ENCODE measurements at regions not wholly inside any gene's neighbourhood (a gene's known extent, or its start where the extent isn't known, plus 50 kb on each side); places are given as distances from the start of the nearest gene placed in this dataset.

DNA sequence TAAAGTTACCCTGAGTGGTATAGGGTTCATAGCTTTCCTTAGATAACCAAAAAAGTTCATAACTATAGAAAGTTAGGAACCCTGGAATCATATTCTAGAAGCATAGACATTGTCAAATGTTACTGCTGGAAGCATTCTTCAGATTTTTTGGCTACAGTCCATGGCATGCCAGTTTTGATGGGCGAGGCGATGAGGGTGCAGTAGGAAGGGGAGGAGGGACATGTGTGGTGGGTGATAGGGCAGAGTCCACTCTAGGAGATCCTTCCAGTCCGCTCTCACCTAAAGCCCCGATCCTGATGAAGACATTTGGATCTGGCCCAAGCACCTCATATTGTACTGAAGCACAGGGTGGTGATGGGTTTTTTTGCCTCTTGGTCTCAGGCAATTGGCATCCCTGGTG is 91.8 kb downstream of the HRH4 start:
- peaks cover 17% of the 10 kb centered on the region for H3K4me1 Mint-ChIP-seq
- no peaks in the 10 kb centered on the region for H3K27me3 Mint-ChIP-seq (ENCODE audit: low read depth)
- no peaks in the 10 kb centered on the region for H3K36me3 Mint-ChIP-seq (ENCODE audit: low read depth)
- no peaks in the 10 kb centered on the region for H3K9me3 Mint-ChIP-seq
- no peak overlapping the region for H3K27ac Mint-ChIP-seq (ENCODE audit: unreplicated experiment)
- DNase-seq (ENCODE audit: low read depth, low spot score), result no peak
- no peak overlapping the region for H3K4me3 Mint-ChIP-seq
- TF ChIP-seq, protein P1, sequence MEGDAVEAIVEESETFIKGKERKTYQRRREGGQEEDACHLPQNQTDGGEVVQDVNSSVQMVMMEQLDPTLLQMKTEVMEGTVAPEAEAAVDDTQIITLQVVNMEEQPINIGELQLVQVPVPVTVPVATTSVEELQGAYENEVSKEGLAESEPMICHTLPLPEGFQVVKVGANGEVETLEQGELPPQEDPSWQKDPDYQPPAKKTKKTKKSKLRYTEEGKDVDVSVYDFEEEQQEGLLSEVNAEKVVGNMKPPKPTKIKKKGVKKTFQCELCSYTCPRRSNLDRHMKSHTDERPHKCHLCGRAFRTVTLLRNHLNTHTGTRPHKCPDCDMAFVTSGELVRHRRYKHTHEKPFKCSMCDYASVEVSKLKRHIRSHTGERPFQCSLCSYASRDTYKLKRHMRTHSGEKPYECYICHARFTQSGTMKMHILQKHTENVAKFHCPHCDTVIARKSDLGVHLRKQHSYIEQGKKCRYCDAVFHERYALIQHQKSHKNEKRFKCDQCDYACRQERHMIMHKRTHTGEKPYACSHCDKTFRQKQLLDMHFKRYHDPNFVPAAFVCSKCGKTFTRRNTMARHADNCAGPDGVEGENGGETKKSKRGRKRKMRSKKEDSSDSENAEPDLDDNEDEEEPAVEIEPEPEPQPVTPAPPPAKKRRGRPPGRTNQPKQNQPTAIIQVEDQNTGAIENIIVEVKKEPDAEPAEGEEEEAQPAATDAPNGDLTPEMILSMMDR (conservative IDR thresholded peaks at IDR 0.05), result no peak

DNA sequence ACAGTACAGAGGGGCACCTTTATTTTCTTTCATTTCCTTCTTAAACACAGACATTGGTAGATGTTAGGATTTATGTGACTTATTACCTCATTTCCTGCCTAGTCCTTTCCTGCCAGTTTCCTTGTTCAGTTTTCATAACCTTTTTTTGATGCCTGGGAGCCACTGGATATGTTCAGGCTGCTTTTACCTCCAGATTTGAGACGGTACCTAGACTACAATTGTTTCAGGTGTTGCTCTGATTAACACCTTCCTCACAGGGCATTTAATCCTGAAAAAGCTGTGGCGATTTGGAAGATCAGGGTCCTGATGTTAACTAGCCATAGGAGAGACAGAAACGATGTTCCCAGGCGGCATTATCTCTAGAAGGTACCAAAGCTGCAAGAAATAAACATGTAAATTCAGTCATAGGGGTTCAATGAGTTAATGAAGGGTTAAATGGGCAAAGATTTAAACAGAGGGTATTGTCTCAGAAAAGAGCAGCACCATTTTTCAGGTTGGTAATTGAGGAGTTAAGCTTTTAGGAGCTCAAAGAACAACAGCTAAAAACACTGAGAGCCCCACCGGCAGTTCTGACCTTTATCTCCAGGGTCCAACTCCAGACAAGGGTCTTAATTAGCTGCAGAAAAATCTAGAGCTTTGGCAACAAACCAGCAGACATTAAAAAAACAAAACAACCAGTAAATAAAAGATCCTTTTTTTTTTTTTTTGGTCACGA is 93.3 kb downstream of the HRH4 start:
- no peaks in the 10 kb centered on the region for H3K9me3 Mint-ChIP-seq
- no peaks in the 10 kb centered on the region for H3K27me3 Mint-ChIP-seq (ENCODE audit: low read depth)
- no peak overlapping the region for H3K4me3 Mint-ChIP-seq
- no peaks in the 10 kb centered on the region for H3K36me3 Mint-ChIP-seq (ENCODE audit: low read depth)
- peaks cover 17% of the 10 kb centered on the region for H3K4me1 Mint-ChIP-seq
- no peak overlapping the region for H3K27ac Mint-ChIP-seq (ENCODE audit: unreplicated experiment)
- no peak for DNase-seq (ENCODE audit: low read depth, low spot score)
- TF ChIP-seq, protein P1 (conservative IDR thresholded peaks at IDR 0.05), result no peak

DNA sequence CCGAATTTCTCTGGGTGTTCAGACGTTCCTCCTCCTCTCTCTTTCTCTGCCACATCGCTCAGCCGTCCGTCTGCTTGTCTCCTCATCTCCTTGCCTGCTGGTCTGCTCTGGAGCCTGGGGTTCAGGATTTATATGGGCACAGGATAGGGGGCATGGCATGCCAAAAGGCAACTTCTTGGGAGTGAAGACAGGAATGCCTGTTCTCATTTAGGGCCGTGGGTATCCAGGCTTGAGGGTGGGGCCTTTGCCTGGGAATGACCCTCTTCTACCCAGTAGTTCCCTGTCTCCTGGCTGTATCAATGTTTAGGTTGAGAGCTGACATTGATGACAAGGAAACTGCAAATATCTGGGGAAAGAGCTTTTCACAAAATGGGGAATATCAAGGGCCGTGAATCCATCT is 98.0 kb downstream of the HRH4 start:
- DNase-seq (ENCODE audit: low read depth, low spot score), result no peak
- no peaks in the 10 kb centered on the region for H3K27me3 Mint-ChIP-seq (ENCODE audit: low read depth)
- TF ChIP-seq, protein P1 (conservative IDR thresholded peaks at IDR 0.05), result no peak
- no peak overlapping the region for H3K27ac Mint-ChIP-seq (ENCODE audit: unreplicated experiment)
- H3K4me3 Mint-ChIP-seq, result no peak overlapping the region
- no peaks in the 10 kb centered on the region for H3K9me3 Mint-ChIP-seq
- H3K36me3 Mint-ChIP-seq (ENCODE audit: low read depth), result no peaks in the 10 kb centered on the region
- peaks cover 21% of the 10 kb centered on the region for H3K4me1 Mint-ChIP-seq

DNA sequence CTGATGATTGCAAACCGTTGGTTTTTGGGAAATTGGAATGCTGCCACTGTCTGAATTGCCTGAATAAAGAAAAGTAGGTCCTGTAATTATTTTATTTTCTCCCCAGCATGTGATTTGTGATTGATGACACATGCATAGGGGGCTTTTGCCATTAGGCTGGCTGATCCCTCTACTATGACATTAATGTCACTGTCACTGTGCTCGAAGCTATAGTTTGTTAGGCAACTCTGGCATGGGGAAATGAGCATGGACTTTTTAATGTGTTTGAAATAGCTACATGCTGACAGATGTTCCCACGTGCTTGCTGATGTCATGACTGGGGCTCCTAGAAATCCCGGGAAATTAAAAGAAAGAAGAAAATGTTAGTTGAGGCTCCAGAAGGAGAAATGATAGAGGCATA is 99.1 kb downstream of the HRH4 start:
- TF ChIP-seq, protein P1 (conservative IDR thresholded peaks at IDR 0.05), result no peak
- no peaks in the 10 kb centered on the region for H3K27me3 Mint-ChIP-seq (ENCODE audit: low read depth)
- H3K4me3 Mint-ChIP-seq, result no peak overlapping the region
- no peak overlapping the region for H3K27ac Mint-ChIP-seq (ENCODE audit: unreplicated experiment)
- peaks cover 10% of the 10 kb centered on the region for H3K4me1 Mint-ChIP-seq
- no peaks in the 10 kb centered on the region for H3K9me3 Mint-ChIP-seq
- DNase-seq (ENCODE audit: low read depth, low spot score), result no peak
- H3K36me3 Mint-ChIP-seq (ENCODE audit: low read depth), result no peaks in the 10 kb centered on the region

DNA sequence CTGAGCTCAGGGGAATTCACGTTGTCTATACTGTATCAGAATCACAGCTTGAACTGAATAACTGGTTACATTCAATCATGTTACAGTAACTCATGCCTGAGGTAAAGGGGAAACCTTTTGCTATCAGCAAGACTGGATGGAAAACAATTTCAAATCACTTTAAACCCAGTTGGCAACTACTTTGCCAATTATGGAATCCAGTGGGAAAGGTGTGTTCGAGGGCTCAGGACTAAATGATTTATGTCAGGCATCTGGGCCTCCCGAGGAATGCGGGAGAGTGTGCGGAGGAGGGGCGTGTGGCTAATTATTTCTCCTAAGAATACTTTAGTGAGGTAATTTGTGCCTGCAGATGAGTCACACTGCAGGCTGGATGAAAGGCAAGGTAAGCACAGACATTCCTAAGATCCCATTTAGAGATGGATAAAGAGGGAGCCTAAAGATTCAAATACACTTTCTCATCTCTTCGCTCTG is 100.1 kb downstream of the HRH4 start:
- TF ChIP-seq, protein P1 (conservative IDR thresholded peaks at IDR 0.05), result no peak
- no peaks in the 10 kb centered on the region for H3K9me3 Mint-ChIP-seq
- H3K36me3 Mint-ChIP-seq (ENCODE audit: low read depth), result no peaks in the 10 kb centered on the region
- peaks cover 6% of the 10 kb centered on the region for H3K4me1 Mint-ChIP-seq
- no peak overlapping the region for H3K27ac Mint-ChIP-seq (ENCODE audit: unreplicated experiment)
- no peak for DNase-seq (ENCODE audit: low read depth, low spot score)
- no peak overlapping the region for H3K4me3 Mint-ChIP-seq
- H3K27me3 Mint-ChIP-seq (ENCODE audit: low read depth), result no peaks in the 10 kb centered on the region

All from neural crest cell (in vitro differentiated cells).